Lung (tissue), 11 donors: ENCODE measurements at regions not wholly inside any gene's neighbourhood (a gene's known extent, or its start where the extent isn't known, plus 50 kb on each side); places are given as distances from the start of the nearest gene placed in this dataset.

ENCODE experiments used
- ATAC-seq: fragments of 200-7000 bp; cut with Tn5 transposase; one replicate; pipeline ENCODE4 v1.9.1; 2020; ENCODE audit warnings: moderate number of reproducible peaks; ENCODE audit not compliant: insufficient read depth, low FRiP score
- DNase-seq, 3 donors: peaks; one replicate each; pipeline ENCODE4 v3.0.0-alpha.2; 2013 to 2017
- H3K27ac ChIP-seq, 2 donors: one replicate each; pipeline ENCODE4 v1.5.1; 2013; ENCODE audit warnings: mild to moderate bottlenecking in 2 of 2, moderate library complexity in 2 of 2, control low read depth in 1 of 2, inconsistent platforms in 1 of 2, low read depth in 1 of 2, low read length in 1 of 2
- H3K27me3 ChIP-seq, 3 donors: one replicate each; pipeline ENCODE4 v1.5.1; 2013; ENCODE audit warnings: low read length in 2 of 3; ENCODE audit not compliant: control insufficient read depth in 3 of 3, insufficient read depth in 3 of 3
- H3K36me3 ChIP-seq, 4 donors: one replicate each; pipeline ENCODE4 v1.5.1; 2013; ENCODE audit warnings: low read length in 4 of 4, mild to moderate bottlenecking in 1 of 4, moderate library complexity in 1 of 4; ENCODE audit not compliant: control insufficient read depth in 4 of 4, insufficient read depth in 4 of 4
- H3K4me1 ChIP-seq, 5 donors: one replicate each; pipeline ENCODE4 v1.5.1; 2013; ENCODE audit warnings: low read length in 5 of 5, mild to moderate bottlenecking in 2 of 5, moderate library complexity in 1 of 5; ENCODE audit not compliant: control insufficient read depth in 5 of 5, insufficient read depth in 5 of 5
- H3K4me3 ChIP-seq: one replicate; pipeline ENCODE4 v1.5.1; 2013; ENCODE audit warnings: mild to moderate bottlenecking, control low read depth, moderate library complexity
- H3K9ac ChIP-seq, 2 donors: one replicate each; pipeline ENCODE4 v1.5.1; 2013; ENCODE audit warnings: low read length in 2 of 2, control low read depth in 1 of 2; ENCODE audit not compliant: insufficient read depth in 1 of 2
- H3K9me3 ChIP-seq, 4 donors: one replicate each; pipeline ENCODE4 v1.5.1; 2013; ENCODE audit warnings: low read length in 3 of 4, mild to moderate bottlenecking in 1 of 4, moderate library complexity in 1 of 4; ENCODE audit not compliant: control insufficient read depth in 4 of 4, insufficient read depth in 3 of 4
- CTCF ChIP-seq: IDR thresholded peaks from 2 replicates; pipeline ENCODE4 v1.5.1; 2012; ENCODE audit warnings: mild to moderate bottlenecking; ENCODE audit errors: control extremely low read depth, extremely low read depth
- WGBS, 2 donors: extraction: QIAGEN DNeasy Blood & Tissue Kit; methylation state at CpG; one replicate each; pipeline ENCODE4 v1.1.7; 2013; 5-methylcytosine and 5-hydroxymethylcytosine counted together
- donor health status: control.
- donor health status: control.
- donor health status: Bipolar disorder and iron deficiency.
- donor health status: healthy.
- donor health status: DM: yes; HTN: yes; CAD: no.

- no peak overlapping the region for H3K4me3 ChIP-seq
- WGBS, 2 donors, result 58 to 80% methylated on average over 2 of the region's 2 CpGs
- ATAC-seq, result no peak
- H3K9me3 ChIP-seq, result peaks cover 0 to 2% (median 0%) of the 10 kb centered on the region in 4 donors
- DNase-seq, result no peak
- H3K27ac ChIP-seq, result no peak overlapping the region
- TF ChIP-seq CTCF, result no peak
- H3K36me3 ChIP-seq, result no peaks in the 10 kb centered on the region
- H3K27me3 ChIP-seq, result no peaks in the 10 kb centered on the region
- H3K9ac ChIP-seq, result no peak overlapping the region
- H3K4me1 ChIP-seq, result peaks cover 0 to 5% (median 0%) of the 10 kb centered on the region in 5 donors
Observed at GRCh38 chr2:234566622-234567021, 69.7 kb upstream of the ARL4C start.

GRCh38 chr2:234565842-234566619 lies 69.2 kb upstream of the ARL4C start:
- no peak for TF ChIP-seq CTCF
- H3K27me3 ChIP-seq, result no peaks in the 10 kb centered on the region
- ATAC-seq, result no peak
- no peak for DNase-seq
- no peak overlapping the region for H3K9ac ChIP-seq
- H3K27ac ChIP-seq, result no peak overlapping the region
- H3K4me1 ChIP-seq, result peaks cover 0 to 5% (median 0%) of the 10 kb centered on the region in 5 donors
- no peak overlapping the region for H3K4me3 ChIP-seq
- H3K9me3 ChIP-seq, result peaks cover 0 to 2% (median 0%) of the 10 kb centered on the region in 4 donors
- 83 to 91% methylated on average over 10 of the region's 10 CpGs for WGBS, 2 donors
- no peaks in the 10 kb centered on the region for H3K36me3 ChIP-seq

GRCh38 chr2:234565201-234565600 lies 68.3 kb upstream of the ARL4C start:
- WGBS, 2 donors, result 91% methylated on average over 1 of the region's 1 CpG
- no peak for TF ChIP-seq CTCF
- no peak overlapping the region for H3K27ac ChIP-seq
- H3K4me3 ChIP-seq, result no peak overlapping the region
- H3K27me3 ChIP-seq, result no peaks in the 10 kb centered on the region
- H3K9ac ChIP-seq, result no peak overlapping the region
- ATAC-seq (no peak), DNase-seq (no peak)
- no peaks in the 10 kb centered on the region for H3K36me3 ChIP-seq
- peaks cover 0 to 5% (median 0%) of the 10 kb centered on the region in 5 donors for H3K4me1 ChIP-seq
- peaks cover 0 to 4% (median 0%) of the 10 kb centered on the region in 4 donors for H3K9me3 ChIP-seq
